NCI-H460 (cell line): ENCODE measurements at regions not wholly inside any gene's neighbourhood (a gene's known extent, or its start where the extent isn't known, plus 50 kb on each side); places are given as distances from the start of the nearest gene placed in this dataset.

Experiments
- DNase-seq: peaks from one replicate; pipeline ENCODE4 v3.0.0-alpha.2; 2016; ENCODE audit warnings: low read depth; ENCODE audit errors: extremely low read depth
- small RNA-seq, 2 experiments: library from RNA; depleted of rRNA; stranded (forward); fragments of <200 nt; gene quantifications; one replicate each; pipeline ENCODE3, GENCODE V24; 2014

GRCh38 chr15:96268442-96269204 is 61.9 kb upstream of the NR2F2 start:
- no peak for DNase-seq

- DNase-seq = no peak
Measured at GRCh38 chr15:96270581-96271172, 59.8 kb upstream of the NR2F2 start.

- no peak for DNase-seq
Measured at GRCh38 chr15:96272427-96272826, 58.1 kb upstream of the NR2F2 start.

GRCh38 chr15:96273317-96274086 is 57.0 kb upstream of the NR2F2 start:
- no peak for DNase-seq

GRCh38 chr15:96274087-96274440 is 56.4 kb upstream of the NR2F2 start:
- no peak for DNase-seq

- DNase-seq = no peak
Measured at GRCh38 chr15:96274698-96275097, 55.8 kb upstream of the NR2F2 start.

GRCh38 chr15:96276438-96277210 is 53.9 kb upstream of the NR2F2 start:
- DNase-seq = no peak

Small RNA genes lying in the stretch of these regions (small RNA-seq; reads per million reads assigned to genes)
- gene AC012409.4 = 0 reads per million in 2 experiments
- 0.33 to 1.6 reads per million in 2 experiments for gene RNU2-3P
